ENCODE measurements at regions not wholly inside any gene's neighbourhood (a gene's known extent, or its start where the extent isn't known, plus 50 kb on each side); places are given as distances from the start of the nearest gene placed in this dataset.

DNA sequence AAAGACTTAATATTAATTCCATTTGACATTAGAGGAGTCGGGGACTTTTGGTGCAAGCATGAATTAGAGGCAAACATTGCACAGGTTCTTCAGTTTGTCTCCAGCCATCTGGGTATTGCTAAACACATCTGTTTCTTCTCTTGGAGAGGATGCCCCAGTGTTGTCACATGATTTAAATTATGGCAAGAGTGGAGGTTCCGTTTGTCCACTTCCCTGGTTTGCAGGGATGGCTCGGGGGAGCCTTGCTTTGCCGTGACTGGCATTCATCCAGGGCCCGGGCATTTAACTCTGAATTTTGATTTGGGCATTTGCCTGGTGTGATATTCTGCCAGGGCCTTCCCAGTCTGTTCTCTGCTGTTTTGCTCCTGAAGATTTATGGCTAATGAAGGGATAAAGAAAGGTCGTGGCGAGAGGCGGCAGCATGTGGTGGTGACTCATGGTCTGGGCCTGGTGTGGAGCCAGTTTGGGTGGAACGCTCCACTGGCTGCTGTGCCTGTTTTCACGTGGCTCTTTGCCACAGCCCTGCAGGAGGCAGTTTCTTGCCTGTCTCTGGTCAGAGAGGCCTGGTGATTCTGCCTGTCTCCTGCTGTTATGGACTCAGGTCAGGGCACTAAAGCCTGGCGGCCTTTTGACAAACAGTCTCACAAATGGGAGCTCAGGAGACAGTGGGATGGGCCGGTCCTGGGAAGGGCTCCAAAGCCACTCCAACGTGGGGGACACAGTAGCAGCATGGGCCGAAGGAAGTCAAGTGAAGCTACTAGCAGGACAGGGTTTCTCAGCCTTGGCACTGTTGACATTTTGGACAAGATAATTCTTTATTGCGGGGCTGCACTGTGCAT lies 99.4 kb upstream of the PGRMC2 start:
- Histone ChIP-seq H3K9me3 (no peaks in the 10 kb centered on the region), H3K36me3 (no peaks in the 10 kb centered on the region), H3K4me3 (peak overlapping the region in 5 of 12 donors; percentile 3 to 29 (median 15)), H3K27me3 (no peaks in the 10 kb centered on the region), H3K27ac (peak overlapping the region; percentile 66 to 92 (median 82)), H3K4me1 (peaks cover 0 to 45% (median 26%) of the 10 kb centered on the region in 12 donors)
- intact Hi-C loops (cut with DNase I), result loop anchor here in 5 of 10 donors (2.0 to 10.0 kb wide), 6 partner anchors 40 to 168 kb away; partner anchors contain the start of gene PGRMC2 (in 3 of the 5)
- DNase-seq, result peak; percentile 83 to 94 (median 89)
- 31 to 41% (median 40%) methylated on average over 15 of the region's 15 CpGs for WGBS, 4 donors
- TF ChIP-seq POLR2A (IDR thresholded peaks at IDR 0.05), result no peak
- TF ChIP-seq, protein P1, sequence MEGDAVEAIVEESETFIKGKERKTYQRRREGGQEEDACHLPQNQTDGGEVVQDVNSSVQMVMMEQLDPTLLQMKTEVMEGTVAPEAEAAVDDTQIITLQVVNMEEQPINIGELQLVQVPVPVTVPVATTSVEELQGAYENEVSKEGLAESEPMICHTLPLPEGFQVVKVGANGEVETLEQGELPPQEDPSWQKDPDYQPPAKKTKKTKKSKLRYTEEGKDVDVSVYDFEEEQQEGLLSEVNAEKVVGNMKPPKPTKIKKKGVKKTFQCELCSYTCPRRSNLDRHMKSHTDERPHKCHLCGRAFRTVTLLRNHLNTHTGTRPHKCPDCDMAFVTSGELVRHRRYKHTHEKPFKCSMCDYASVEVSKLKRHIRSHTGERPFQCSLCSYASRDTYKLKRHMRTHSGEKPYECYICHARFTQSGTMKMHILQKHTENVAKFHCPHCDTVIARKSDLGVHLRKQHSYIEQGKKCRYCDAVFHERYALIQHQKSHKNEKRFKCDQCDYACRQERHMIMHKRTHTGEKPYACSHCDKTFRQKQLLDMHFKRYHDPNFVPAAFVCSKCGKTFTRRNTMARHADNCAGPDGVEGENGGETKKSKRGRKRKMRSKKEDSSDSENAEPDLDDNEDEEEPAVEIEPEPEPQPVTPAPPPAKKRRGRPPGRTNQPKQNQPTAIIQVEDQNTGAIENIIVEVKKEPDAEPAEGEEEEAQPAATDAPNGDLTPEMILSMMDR (IDR thresholded peaks at IDR 0.05), result no peak
- peak; percentile 93 to 97 (median 96) for ATAC-seq

DNA sequence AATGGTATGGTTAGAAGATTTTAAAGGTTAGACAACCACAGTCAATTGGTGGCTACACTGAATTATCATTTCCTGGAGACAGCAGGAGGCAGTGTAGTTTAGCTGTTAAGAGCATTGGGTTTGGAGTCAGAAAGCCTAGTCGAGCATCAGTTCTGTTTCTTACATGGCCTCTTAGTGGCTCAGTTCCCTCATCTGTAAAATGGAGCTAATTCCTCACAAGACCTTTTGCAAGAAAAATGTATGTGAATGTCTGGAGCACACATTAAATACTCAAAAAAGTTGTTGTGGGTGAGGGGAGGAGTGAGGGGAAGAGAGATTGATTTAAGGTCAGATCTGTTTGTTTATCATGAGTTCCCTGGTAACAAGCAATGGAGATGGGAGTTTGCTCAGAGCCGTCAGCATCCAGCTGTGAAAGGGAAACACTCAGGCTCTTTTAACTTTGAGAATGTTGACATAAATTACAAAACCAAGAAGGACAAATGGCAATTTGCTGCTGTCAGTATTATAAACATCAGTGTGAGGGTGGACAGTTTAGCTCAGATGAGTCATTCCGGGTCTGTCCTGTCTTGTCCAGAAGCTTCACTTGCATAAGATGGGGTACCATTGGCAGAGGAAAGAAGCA lies 98.2 kb upstream of the PGRMC2 start:
- Histone ChIP-seq H3K9me3 (no peaks in the 10 kb centered on the region), H3K27ac (peak overlapping the region; percentile 66 to 92 (median 82)), H3K36me3 (no peaks in the 10 kb centered on the region), H3K4me3 (no peak overlapping the region), H3K4me1 (peaks cover 0 to 45% (median 26%) of the 10 kb centered on the region in 12 donors), H3K27me3 (no peaks in the 10 kb centered on the region)
- no peak for DNase-seq
- 34 to 62% (median 49%) methylated on average over 3 of the region's 3 CpGs for whole genome bisulfite sequencing, 4 donors
- TF ChIP-seq POLR2A (IDR thresholded peaks at IDR 0.05), result no peak
- TF ChIP-seq, protein P1 (IDR thresholded peaks at IDR 0.05), result peak in 1 of 12 donors; percentile 19
- intact Hi-C loops (cut with DNase I), result loop anchor here in 5 of 10 donors (2.0 to 10.0 kb wide), 6 partner anchors 41 to 169 kb away; partner anchors contain the start of gene PGRMC2 (in 3 of the 5)
- peak in 1 of 4 donors; percentile 33 for ATAC-seq

DNA sequence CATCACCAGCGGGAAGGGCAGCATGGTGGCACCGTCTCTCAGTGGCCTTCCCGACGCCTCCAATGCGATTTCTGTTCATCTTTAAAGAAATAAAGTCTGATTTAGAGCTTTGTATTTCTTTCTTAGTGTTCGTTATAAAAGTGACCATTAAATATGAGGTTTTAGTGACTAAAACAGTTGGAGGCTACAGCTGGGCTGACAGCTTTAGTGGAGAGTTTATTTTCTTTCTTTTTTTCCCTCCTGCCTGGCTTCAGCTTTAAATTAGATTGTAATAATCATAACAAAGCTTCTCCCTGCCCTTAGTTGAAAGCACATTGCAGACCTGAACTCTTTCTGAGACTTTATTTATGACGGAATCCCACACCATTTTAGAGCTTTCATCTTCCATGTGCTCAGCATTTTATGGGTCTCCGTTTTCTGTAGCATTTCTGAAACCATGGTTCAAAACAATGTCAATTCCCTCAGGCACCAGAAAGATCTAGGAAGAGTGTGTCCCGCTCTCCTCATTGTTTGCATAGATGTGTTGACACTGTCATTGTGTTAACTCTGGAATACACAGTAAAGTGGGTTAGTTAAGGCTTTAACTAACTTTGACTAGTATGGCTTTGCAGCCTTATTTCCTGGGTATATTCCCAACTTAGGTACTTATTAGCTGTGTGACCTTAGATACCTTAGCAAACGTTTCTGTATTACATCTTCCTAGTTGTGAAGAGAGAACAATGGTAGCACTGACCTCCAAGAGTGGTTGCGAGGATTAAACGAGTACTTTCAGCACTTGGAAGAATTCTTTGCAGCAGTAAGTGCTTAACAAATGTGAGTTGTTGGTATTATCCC lies 97.4 kb upstream of the PGRMC2 start:
- ATAC-seq, result no peak
- H3K36me3 ChIP-seq, result no peaks in the 10 kb centered on the region
- intact Hi-C loops (cut with DNase I), result loop anchor here in 3 of 10 donors (5.0 to 10.0 kb wide), 4 partner anchors 42 to 170 kb away; partner anchors contain the start of gene PGRMC2 (in 2 of the 3)
- no peak for DNase-seq
- peak overlapping the region in 8 of 12 donors; percentile 66 to 92 (median 83) for H3K27ac ChIP-seq
- TF ChIP-seq, protein P1 (IDR thresholded peaks at IDR 0.05), result no peak
- TF ChIP-seq POLR2A (IDR thresholded peaks at IDR 0.05), result no peak
- peaks cover 0 to 43% (median 25%) of the 10 kb centered on the region in 12 donors for H3K4me1 ChIP-seq
- WGBS, 4 donors, result 83 to 89% (median 86%) methylated on average over 12 of the region's 12 CpGs
- no peaks in the 10 kb centered on the region for H3K9me3 ChIP-seq
- no peaks in the 10 kb centered on the region for H3K27me3 ChIP-seq
- no peak overlapping the region for H3K4me3 ChIP-seq

Measured in heart left ventricle (tissue), 16 donors.